Fibroblast of mammary gland (primary cell): ENCODE measurements at regions not wholly inside any gene's neighbourhood (a gene's known extent, or its start where the extent isn't known, plus 50 kb on each side); places are given as distances from the start of the nearest gene placed in this dataset.

Experiments
- DNase-seq: peaks from one replicate; pipeline ENCODE4 v3.0.0-alpha.2; 2010; ENCODE audit warnings: low read depth
- H3K4me3 ChIP-seq: 2 replicates; pipeline ENCODE4 v1.5.1; 2011; ENCODE audit warnings: low read depth, mild to moderate bottlenecking, low read length, moderate library complexity; ENCODE audit not compliant: control insufficient read depth
- TF ChIP-seq, protein P1 (sequence below): conservative IDR thresholded peaks from 2 replicates; pipeline ENCODE4 v1.5.1; 2011; ENCODE audit warnings: low read depth, low read length, inconsistent platforms; ENCODE audit not compliant: control insufficient read depth, insufficient read depth

- DNase-seq, result no peak
- TF ChIP-seq, protein P1, sequence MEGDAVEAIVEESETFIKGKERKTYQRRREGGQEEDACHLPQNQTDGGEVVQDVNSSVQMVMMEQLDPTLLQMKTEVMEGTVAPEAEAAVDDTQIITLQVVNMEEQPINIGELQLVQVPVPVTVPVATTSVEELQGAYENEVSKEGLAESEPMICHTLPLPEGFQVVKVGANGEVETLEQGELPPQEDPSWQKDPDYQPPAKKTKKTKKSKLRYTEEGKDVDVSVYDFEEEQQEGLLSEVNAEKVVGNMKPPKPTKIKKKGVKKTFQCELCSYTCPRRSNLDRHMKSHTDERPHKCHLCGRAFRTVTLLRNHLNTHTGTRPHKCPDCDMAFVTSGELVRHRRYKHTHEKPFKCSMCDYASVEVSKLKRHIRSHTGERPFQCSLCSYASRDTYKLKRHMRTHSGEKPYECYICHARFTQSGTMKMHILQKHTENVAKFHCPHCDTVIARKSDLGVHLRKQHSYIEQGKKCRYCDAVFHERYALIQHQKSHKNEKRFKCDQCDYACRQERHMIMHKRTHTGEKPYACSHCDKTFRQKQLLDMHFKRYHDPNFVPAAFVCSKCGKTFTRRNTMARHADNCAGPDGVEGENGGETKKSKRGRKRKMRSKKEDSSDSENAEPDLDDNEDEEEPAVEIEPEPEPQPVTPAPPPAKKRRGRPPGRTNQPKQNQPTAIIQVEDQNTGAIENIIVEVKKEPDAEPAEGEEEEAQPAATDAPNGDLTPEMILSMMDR, result no peak
- H3K4me3 ChIP-seq, result no peak overlapping the region
These were observed 166.4 kb upstream of the CITED2 start for GRCh38 chr6:139540894-139541293.

DNA sequence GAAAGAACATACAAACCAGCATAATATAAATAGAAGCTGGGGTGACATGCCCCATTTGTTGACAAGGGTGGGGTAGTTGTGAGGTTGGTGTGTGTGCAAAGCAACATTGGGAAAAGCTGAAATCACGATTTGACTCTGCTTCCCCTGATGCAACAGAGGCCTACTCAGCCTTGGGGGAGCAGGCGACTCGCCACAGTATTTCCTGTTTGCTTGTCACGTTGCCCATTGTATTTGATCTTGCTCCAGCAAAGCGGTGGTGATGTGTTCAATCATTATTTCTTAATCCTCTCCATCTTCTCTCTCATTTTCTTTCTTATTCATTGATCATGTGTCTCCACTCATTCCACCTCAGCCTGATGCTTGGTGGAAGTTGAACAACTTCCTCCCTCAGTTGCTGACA lies 165.8 kb upstream of the CITED2 start:
- H3K4me3 ChIP-seq, result no peak overlapping the region
- DNase-seq, result peak; percentile 93

GRCh38 chr6:139539852-139540251 lies 165.4 kb upstream of the CITED2 start:
- DNase-seq, result peak; percentile 98
- TF ChIP-seq, protein P1, result no peak
- H3K4me3 ChIP-seq, result no peak overlapping the region

More for the DNA sequence above, 165.8 kb upstream of the CITED2 start:
- TF ChIP-seq, protein P1, result no peak

- TF ChIP-seq, protein P1, result no peak
- no peak for DNase-seq
- H3K4me3 ChIP-seq, result no peak overlapping the region
These were observed 163.9 kb upstream of the CITED2 start for GRCh38 chr6:139538366-139538765.

DNA sequence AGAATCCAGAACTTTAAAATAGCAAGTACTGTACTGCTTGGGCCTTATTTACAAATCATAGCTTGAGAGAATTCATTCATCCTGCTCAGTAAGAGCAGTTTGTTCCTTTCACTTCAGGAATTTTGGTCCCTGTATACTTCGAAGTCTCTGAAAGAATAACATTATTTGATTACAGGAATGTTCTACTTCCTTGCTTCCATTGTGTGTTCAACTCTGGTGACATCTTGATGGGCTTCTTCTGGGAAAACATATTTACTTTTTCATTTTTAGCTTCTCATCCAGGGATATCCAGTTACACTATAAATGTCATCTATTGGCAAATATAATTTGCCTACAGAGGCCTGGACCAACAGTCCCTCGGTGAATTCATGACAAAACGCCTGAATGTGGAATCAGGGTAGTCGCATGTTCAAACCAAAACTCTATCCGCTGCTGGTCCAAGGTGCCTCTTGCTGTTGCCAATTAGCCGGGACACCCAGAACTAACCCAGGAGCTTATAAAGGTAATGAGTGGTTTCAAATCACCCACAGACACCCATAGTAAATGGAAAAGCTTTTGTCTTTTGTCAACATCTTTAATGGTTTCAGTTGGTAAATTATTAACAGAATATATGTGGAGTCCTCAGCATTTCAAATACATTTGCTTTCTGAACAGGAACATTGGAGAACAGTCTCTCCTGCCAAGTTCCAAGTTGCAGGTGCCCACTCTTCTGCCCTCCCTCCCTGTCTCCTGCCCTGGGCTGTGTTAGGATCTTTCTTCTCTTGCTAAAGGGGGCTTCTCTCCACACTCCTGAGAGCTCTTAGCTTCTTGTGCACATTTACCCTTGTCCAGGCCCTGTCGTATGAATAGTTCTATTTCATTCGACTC lies 162.5 kb upstream of the CITED2 start:
- TF ChIP-seq, protein P1, result no peak
- no peak overlapping the region for H3K4me3 ChIP-seq
- no peak for DNase-seq

- DNase-seq, result no peak
- H3K4me3 ChIP-seq, result no peak overlapping the region
- TF ChIP-seq, protein P1, result no peak
These were observed 160.1 kb upstream of the CITED2 start for GRCh38 chr6:139534472-139535115.
